HG03039 (cell line): ENCODE measurements at regions not wholly inside any gene's neighbourhood (a gene's known extent, or its start where the extent isn't known, plus 50 kb on each side); places are given as distances from the start of the nearest gene placed in this dataset.

ENCODE experiments used
- ATAC-seq: cut with Tn5 transposase; IDR thresholded peaks from one replicate; pipeline ENCODE4 v1.9.1; 2021; ENCODE audit warnings: mild to moderate bottlenecking, moderate library complexity; ENCODE audit not compliant: unreplicated experiment

- ATAC-seq: no peak
These were observed 139.9 kb downstream of the MRPL57 start for GRCh38 chr13:21316376-21316775.

- ATAC-seq: no peak
These were observed 140.1 kb downstream of the ZDHHC20 start for GRCh38 chr13:21318891-21319532.

GRCh38 chr13:21319869-21320641 is 139.0 kb downstream of the ZDHHC20 start:
- no peak for ATAC-seq

GRCh38 chr13:21320642-21321034 is 138.5 kb downstream of the ZDHHC20 start:
- no peak for ATAC-seq

GRCh38 chr13:21321269-21321668 is 137.8 kb downstream of the ZDHHC20 start:
- no peak for ATAC-seq

- no peak for ATAC-seq
These were observed 136.7 kb downstream of the ZDHHC20 start for GRCh38 chr13:21322327-21322965.
